Heart right ventricle (tissue), 16 donors: ENCODE measurements at regions not wholly inside any gene's neighbourhood (a gene's known extent, or its start where the extent isn't known, plus 50 kb on each side); places are given as distances from the start of the nearest gene placed in this dataset.

Experiments used
- ATAC-seq, 8 donors: fragments of 200-7000 bp; cut with Tn5 transposase; one replicate each; pipeline ENCODE4 v1.9.1; 2020; ENCODE audit warnings: mild to moderate bottlenecking in 8 of 8, moderate library complexity in 8 of 8, moderate number of reproducible peaks in 1 of 8
- DNase-seq, 2 donors: peaks; one replicate each; pipeline ENCODE4 v3.0.0-alpha.2; 2020
- H3K27ac ChIP-seq, 10 donors: fragments of 200-600 bp; sonication (generic) in 2 of 10; one replicate each; pipeline versions ENCODE4 v1.5.0 to v1.8.0; 2020 to 2022; ENCODE audit warnings: mild to moderate bottlenecking in 3 of 10
- H3K27me3 ChIP-seq, 7 donors: fragments of 200-600 bp; one replicate each; pipeline ENCODE4 v1.8.0; 2021 to 2022; ENCODE audit warnings: mild to moderate bottlenecking in 2 of 7
- H3K36me3 ChIP-seq, 9 donors: fragments of 200-600 bp; sonication (generic) in 1 of 9; one replicate each; pipeline versions ENCODE4 v1.5.0 to v1.8.0; 2020 to 2022; ENCODE audit warnings: mild to moderate bottlenecking in 2 of 9
- H3K4me1 ChIP-seq, 9 donors: fragments of 200-600 bp; sonication (generic) in 1 of 9; one replicate each; pipeline versions ENCODE4 v1.5.0 to v1.8.0; 2020 to 2022; ENCODE audit warnings: mild to moderate bottlenecking in 4 of 9
- H3K4me3 ChIP-seq, 10 donors: fragments of 200-600 bp; sonication (generic) in 2 of 10; one replicate each; pipeline versions ENCODE4 v1.5.0 to v1.8.0; 2020 to 2022; ENCODE audit warnings: mild to moderate bottlenecking in 7 of 10, moderate library complexity in 2 of 10
- H3K9me3 ChIP-seq, 11 donors: fragments of 200-600 bp in 10 of 11; sonication (generic) in 2 of 11; one replicate each; pipeline versions ENCODE4 v1.5.0 to v1.8.0; 2013 to 2022; ENCODE audit warnings: mild to moderate bottlenecking in 2 of 11, control low read depth in 1 of 11, moderate library complexity in 1 of 11
- WGBS, 2 donors: extraction: QIAGEN DNeasy Blood & Tissue Kit; methylation state at CpG; one replicate each; pipeline ENCODE4 v1.1.7; 2013; ENCODE audit warnings: inconsistent platforms in 1 of 2; 5-methylcytosine and 5-hydroxymethylcytosine counted together
- intact Hi-C, 10 donors: fragments of 100-400 bp; cut with DNase I; formaldehyde crosslinking; loops; one replicate each; pipeline versions ENCODE4 v1.11.1 to v1.14.2; 2022
- TF ChIP-seq, protein P1 (sequence below), 9 donors: fragments of 200-600 bp; sonication (generic) in 2 of 9; IDR thresholded peaks; one replicate each; pipeline versions ENCODE4 v1.5.0 to v1.8.0; 2021 to 2022; ENCODE audit warnings: antibody characterized with exemption in 9 of 9, mild to moderate bottlenecking in 5 of 9, moderate library complexity in 1 of 9
- donor health status: Arrhythmogenic right ventricular cardiomyopathy.
- donor health status: ischemic (EF 13 %, LVEDD 7.1; RV severe dilation, severe dysfunction).
- donor health status: healthy with polysubstance abuse.
- donor health status: DM: no; HTN: yes; CAD: no.
- donor health status: DM: no; HTN: no; CAD: no.
- donor health status: ischemic (EF 25% LVEDD 6.9; RV normal size, moderate dysfunction).
- donor health status: ischemic (EF 25% LVEDD 5.7; RV mildly dilated, moderate dysfunction).
- donor health status: healthy.
- donor health status: DM: yes; HTN: yes; CAD: no.
- donor health status: Ischemic cardiomyopathy.
- donor health status: ischemic (EF 35%, LVEDD 5.7; RV mildly dilated, moderate dysfunction).
- donor health status: nonischemic (EF 11% LVEDD 7.7; RV severe dilation, severe dysfunction).
- donor health status: DM: yes; HTN: yes; CAD: no.
- donor health status: PGD.
- donor health status: ischemic (EF 29% LVEDD 5.4; RV normal size, mild dysfunction).
- donor health status: nonischemic (EF 23%, LVEDD 6.1; RV moderate dilation, normal function).

DNA sequence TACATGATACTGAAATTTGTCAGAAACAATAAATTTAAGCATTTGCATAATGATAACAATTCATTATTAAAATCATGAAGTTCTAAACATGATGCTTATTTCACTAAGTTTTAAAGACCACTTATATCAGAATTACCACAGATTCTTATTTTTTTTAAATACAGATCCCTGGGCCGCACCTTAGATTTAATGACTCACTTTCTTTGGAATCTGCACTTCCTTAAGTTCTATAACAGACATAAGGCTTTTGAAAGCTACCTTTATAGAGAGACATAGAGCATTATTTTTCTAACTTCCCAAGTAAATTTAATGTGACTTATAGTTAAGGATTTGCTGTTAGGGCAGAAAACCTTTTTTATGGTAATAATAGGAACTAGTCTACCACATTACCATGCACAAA is 214.9 kb downstream of the IPMK start:
- H3K9me3 ChIP-seq: no peaks in the 10 kb centered on the region
- H3K27ac ChIP-seq: no peak overlapping the region
- TF ChIP-seq, protein P1, sequence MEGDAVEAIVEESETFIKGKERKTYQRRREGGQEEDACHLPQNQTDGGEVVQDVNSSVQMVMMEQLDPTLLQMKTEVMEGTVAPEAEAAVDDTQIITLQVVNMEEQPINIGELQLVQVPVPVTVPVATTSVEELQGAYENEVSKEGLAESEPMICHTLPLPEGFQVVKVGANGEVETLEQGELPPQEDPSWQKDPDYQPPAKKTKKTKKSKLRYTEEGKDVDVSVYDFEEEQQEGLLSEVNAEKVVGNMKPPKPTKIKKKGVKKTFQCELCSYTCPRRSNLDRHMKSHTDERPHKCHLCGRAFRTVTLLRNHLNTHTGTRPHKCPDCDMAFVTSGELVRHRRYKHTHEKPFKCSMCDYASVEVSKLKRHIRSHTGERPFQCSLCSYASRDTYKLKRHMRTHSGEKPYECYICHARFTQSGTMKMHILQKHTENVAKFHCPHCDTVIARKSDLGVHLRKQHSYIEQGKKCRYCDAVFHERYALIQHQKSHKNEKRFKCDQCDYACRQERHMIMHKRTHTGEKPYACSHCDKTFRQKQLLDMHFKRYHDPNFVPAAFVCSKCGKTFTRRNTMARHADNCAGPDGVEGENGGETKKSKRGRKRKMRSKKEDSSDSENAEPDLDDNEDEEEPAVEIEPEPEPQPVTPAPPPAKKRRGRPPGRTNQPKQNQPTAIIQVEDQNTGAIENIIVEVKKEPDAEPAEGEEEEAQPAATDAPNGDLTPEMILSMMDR (IDR thresholded peaks at IDR 0.05): no peak

DNA sequence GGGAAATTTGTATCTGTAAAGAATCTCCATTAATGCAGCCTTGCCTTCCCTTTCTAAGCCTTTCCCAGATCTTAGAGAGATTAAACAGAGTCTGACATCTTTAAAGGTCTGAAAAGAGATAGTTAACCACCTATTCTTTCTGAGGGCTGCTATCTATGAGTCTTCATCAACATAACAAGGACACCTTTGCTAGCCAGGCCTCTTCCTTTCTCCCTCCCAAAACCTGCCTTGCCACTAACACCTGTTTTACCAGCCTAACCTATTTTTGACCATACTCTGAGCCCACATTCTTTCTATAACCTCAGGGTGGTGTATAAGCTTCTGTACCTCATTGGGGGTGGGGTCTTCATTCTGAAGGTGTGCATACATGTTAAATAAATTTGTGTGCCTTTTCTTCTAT is 217.1 kb downstream of the IPMK start:
- ATAC-seq (no peak), DNase-seq (no peak)
- Histone ChIP-seq H3K4me3 (no peak overlapping the region), H3K27ac (no peak overlapping the region), H3K36me3 (no peaks in the 10 kb centered on the region), H3K4me1 (no peaks in the 10 kb centered on the region), H3K9me3 (no peaks in the 10 kb centered on the region), H3K27me3 (no peaks in the 10 kb centered on the region)
- TF ChIP-seq, protein P1 (IDR thresholded peaks at IDR 0.05): no peak
- intact Hi-C loops: loop anchor here in 1 of 10 donors (10.0 kb wide), 1 partner anchor 716 kb away; no protein-coding TSS in a partner anchor

More for the DNA sequence above, 214.9 kb downstream of the IPMK start:
- WGBS, 2 donors: 68 to 70% methylated on average over 1 of the region's 1 CpG
- ATAC-seq: no peak
- H3K27me3 ChIP-seq: peaks cover 0 to 4% (median 0%) of the 10 kb centered on the region in 7 donors
- H3K4me1 ChIP-seq: no peaks in the 10 kb centered on the region
- H3K36me3 ChIP-seq: no peaks in the 10 kb centered on the region
- intact Hi-C loops: loop anchor here in 1 of 10 donors (10.0 kb wide), 1 partner anchor 718 kb away; no protein-coding TSS in a partner anchor
- no peak overlapping the region for H3K4me3 ChIP-seq
- DNase-seq: no peak

DNA sequence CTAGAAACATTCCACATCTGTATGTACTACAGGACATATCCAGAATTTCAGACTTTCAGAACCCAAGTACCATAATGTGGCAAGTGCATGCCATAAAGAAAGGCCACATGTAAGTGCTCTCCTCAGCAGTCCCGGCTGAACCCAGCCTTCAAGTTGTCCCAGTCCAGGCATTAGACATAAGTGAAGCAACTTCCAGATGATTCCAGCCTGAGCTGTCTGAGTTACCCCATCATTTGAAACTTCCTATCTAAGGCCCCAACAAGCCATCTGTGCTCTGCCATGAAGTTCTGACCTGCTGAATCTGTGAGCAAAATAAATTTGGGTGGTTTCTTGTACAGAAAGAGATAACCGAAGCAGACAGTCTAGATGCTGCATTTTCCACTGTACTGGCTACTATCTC is 218.8 kb downstream of the IPMK start:
- Histone ChIP-seq H3K27me3 (no peaks in the 10 kb centered on the region), H3K4me3 (no peak overlapping the region), H3K9me3 (no peaks in the 10 kb centered on the region), H3K36me3 (no peaks in the 10 kb centered on the region), H3K4me1 (no peaks in the 10 kb centered on the region), H3K27ac (no peak overlapping the region)
- no peak for DNase-seq
- intact Hi-C loops: loop anchor here in 1 of 10 donors (10.0 kb wide), 1 partner anchor 1984 kb away; no protein-coding TSS in a partner anchor
- TF ChIP-seq, protein P1 (IDR thresholded peaks at IDR 0.05): no peak
- WGBS, 2 donors: 66 to 93% methylated on average over 2 of the region's 2 CpGs
- no peak for ATAC-seq

DNA sequence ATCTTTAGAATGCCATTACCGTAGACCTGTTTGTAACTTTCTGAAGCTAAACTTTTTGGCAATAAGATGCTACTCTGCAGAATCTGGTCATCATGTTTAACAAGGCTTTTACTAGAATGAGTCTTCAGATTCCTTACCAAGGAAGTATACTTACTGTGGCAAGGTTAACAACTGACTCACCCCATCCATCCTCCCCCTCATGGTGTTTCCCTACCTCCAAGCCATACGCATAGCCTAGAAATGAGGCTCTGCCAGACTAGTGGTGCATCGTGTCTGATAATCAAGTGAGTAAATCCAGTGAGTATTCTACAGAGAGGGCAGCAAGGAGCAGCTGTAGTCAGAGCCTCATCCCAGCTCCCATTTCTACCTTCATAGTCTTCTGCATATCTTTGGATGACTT is 223.6 kb downstream of the IPMK start:
- no peaks in the 10 kb centered on the region for H3K4me1 ChIP-seq
- intact Hi-C loops: loop anchor here in 1 of 10 donors (10.0 kb wide), 1 partner anchor 1979 kb away; no protein-coding TSS in a partner anchor
- ATAC-seq: no peak
- no peaks in the 10 kb centered on the region for H3K27me3 ChIP-seq
- H3K4me3 ChIP-seq: no peak overlapping the region
- peaks cover 0 to 15% (median 4%) of the 10 kb centered on the region in 11 donors for H3K9me3 ChIP-seq
- no peaks in the 10 kb centered on the region for H3K36me3 ChIP-seq
- TF ChIP-seq, protein P1 (IDR thresholded peaks at IDR 0.05): no peak
- no peak overlapping the region for H3K27ac ChIP-seq
- no peak for DNase-seq
- whole genome bisulfite sequencing, 2 donors: 78 to 84% methylated on average over 3 of the region's 3 CpGs
